GM23338 (cell line): ENCODE measurements at regions not wholly inside any gene's neighbourhood (a gene's known extent, or its start where the extent isn't known, plus 50 kb on each side); places are given as distances from the start of the nearest gene placed in this dataset.

Experiments used
- CTCF ChIP-seq, 2 experiments: fragments of 200-600 bp in 1 of 2; sonication (generic) in 1 of 2; conservative IDR thresholded peaks; 2 replicates each; pipeline versions ENCODE4 v1.5.1 to v1.6.1; 2016 to 2017; ENCODE audit warnings: antibody characterized with exemption in 2 of 2, low read depth in 2 of 2, mild to moderate bottlenecking in 2 of 2, moderate library complexity in 1 of 2
- EZH2 ChIP-seq: fragments of 200-600 bp; sonication (generic); IDR thresholded peaks from one replicate; pipeline ENCODE4 v1.8.0; 2017; ENCODE audit warnings: antibody characterized with exemption, mild to moderate bottlenecking, low read depth; ENCODE audit not compliant: unreplicated experiment
- EZH2phosphoT487 ChIP-seq: fragments of 200-600 bp; sonication (generic); IDR thresholded peaks from one replicate; pipeline ENCODE4 v1.8.1; 2018; ENCODE audit warnings: antibody characterized with exemption; ENCODE audit not compliant: unreplicated experiment
- POLR2AphosphoS5 ChIP-seq: IDR thresholded peaks from 2 replicates; pipeline ENCODE4 v1.6.1; 2016; ENCODE audit warnings: antibody characterized with exemption, low read depth
- REST ChIP-seq: IDR thresholded peaks from one replicate; pipeline ENCODE4 v1.6.1; 2018; ENCODE audit warnings: antibody characterized with exemption; ENCODE audit not compliant: unreplicated experiment
- ZNF462 ChIP-seq: fragments of 250-450 bp; sonication (Bioruptor Pico); IDR thresholded peaks from 2 replicates; pipeline ENCODE4 v1.5.0; 2020; ENCODE audit warnings: mild to moderate bottlenecking, moderate library complexity

DNA sequence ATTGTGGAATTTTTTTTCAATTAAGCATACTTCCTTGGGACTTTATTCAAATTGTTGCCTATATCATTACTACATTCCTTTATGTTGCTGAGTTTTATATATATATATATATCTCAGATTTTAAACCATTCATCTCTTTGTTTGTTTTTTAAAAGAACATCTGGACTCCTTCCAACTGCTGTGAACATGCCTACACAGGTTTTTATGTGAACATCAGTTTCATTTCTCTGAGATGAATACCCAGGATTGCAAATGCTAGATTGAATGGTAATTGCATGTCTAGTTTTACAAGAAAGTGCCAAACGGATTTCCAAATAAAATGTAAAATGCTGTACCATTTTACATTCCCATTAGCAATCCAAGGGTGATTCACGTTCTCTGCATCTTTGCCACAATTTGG is 1289.3 kb downstream of the HACE1 start:
- TF ChIP-seq EZH2 (no peak), CTCF (conservative IDR thresholded peaks at IDR 0.05; ENCODE audit: low read depth in 2 of 2) (no peak), EZH2phosphoT487 (no peak), POLR2AphosphoS5 (no peak), REST (no peak), ZNF462 (CRISPR knock-in tag) (no peak)
